GM19467 (cell line): ENCODE measurements at regions not wholly inside any gene's neighbourhood (a gene's known extent, or its start where the extent isn't known, plus 50 kb on each side); places are given as distances from the start of the nearest gene placed in this dataset.

Experiments
- ATAC-seq: cut with Tn5 transposase; IDR thresholded peaks from one replicate; pipeline ENCODE4 v1.9.1; 2021; ENCODE audit warnings: mild to moderate bottlenecking, moderate library complexity; ENCODE audit not compliant: unreplicated experiment

DNA sequence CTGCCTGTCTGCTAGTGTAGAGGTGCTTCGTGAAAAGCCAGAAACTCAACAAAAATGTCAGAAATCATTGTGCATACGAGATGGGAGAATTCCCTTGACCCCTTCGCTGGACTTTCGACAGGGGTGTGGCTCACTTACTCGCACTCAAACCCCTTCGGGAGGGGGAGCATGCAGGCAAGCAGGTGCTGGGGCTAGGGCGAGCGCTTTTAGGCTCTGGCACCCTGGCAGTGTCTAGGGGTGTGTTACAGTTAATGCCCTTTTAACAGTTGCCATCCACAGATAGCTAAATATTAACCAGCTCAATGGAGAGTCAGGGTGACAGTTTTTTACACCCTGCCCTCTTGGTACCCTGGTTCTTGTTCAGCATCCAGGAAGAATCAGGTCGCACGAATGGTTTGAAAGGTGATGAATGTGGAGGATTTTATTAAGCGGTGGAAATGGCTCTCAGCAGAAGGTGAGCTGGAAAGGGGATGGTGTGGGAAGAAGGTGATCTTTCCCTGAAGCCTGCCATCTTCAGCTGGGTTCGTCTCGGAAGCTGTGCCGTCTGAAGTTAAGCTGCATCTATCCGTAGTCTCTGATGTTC is 59.6 kb upstream of the SHANK2 start:
- no peak for ATAC-seq

DNA sequence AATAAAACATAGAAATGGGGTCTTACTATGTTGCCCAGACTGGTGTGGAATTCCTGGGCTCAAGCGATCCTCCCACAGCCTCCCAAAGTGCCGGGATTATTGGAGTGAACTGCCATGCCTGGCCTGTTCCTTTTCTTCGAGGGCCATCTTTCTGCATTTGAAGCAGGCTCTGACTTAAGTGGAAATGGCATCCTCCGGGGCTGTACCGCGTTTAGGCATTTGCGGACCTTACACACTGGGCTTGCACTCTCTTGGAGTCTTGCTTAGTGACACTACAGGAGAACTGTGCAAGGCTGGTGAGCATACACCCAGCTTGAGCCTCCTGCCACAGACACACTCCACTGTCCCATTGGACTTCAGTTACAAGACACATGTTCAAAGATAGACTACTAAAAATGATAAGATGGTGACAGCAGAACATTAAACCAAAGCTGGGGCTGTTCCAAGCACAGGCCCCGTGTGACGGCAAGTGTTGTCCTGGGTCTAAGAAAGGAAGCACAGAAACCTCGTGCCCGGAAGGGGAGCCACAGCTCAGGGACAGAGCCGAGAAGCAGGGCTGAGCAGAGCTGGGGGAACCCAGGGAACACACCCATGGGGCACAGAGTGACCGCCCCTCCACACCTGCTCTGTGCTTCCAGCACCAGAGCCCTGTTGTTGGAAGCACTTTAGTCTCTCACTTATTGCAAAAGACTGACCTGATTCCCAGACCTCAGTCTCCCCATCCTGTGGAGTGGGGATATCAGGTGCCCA is 59.0 kb upstream of the SHANK2 start:
- no peak for ATAC-seq

DNA sequence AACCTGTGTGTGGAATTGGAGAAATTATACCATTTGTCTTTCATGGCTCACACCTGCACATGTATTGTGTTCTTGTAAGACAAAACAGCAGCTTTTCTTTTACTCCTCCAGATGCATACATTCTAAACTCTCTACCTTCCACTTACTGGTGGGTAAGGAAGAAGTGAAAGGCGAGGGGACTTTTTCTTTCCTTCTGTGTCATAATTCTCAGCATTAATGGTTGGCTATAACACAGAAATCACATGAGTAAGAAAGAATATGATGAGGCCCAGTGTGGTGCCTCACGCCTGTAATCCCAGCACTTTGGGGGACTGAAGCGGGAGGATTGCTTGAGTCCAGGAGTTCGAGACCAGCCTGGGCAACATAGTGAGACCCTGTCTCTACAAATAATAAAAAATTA is 57.8 kb upstream of the SHANK2 start:
- no peak for ATAC-seq

DNA sequence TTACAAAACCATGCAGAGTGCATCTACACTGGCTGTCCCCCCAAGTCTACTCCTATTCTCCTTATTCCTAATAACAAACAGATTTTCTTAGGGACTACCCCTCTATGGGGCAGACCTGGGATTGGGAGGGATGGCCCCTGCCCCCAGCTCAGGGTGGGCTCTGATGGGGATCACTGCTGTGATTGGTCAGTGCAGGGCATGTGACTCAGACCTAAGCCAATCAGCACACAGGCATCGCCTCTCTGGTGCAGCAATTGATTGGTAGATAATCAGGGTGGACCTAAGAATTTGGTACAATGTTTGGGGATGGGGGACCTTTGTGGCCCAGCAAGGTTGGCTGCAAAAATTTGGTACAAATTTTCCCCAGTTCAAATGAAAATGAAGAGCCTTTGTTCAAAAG is 57.2 kb upstream of the SHANK2 start:
- ATAC-seq: no peak

DNA sequence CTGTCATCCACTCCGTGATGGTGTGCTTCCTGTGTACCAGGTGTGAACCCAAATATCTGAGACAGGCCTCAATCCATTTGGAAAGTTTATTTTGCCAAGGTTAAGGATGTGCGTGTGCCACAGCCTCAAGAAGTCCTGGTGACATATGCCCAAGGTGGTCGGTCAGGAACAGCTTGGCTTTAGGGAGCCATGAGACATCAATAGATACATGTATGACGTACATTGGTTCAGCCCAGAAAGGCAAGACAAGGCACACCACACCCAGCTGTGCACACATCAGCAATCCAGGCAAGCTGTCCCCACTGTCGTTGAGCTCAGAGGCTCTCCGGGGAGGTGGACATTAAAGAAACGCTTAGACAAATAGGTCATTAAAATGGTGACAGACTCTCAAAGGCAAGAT is 56.8 kb upstream of the SHANK2 start:
- ATAC-seq: no peak

DNA sequence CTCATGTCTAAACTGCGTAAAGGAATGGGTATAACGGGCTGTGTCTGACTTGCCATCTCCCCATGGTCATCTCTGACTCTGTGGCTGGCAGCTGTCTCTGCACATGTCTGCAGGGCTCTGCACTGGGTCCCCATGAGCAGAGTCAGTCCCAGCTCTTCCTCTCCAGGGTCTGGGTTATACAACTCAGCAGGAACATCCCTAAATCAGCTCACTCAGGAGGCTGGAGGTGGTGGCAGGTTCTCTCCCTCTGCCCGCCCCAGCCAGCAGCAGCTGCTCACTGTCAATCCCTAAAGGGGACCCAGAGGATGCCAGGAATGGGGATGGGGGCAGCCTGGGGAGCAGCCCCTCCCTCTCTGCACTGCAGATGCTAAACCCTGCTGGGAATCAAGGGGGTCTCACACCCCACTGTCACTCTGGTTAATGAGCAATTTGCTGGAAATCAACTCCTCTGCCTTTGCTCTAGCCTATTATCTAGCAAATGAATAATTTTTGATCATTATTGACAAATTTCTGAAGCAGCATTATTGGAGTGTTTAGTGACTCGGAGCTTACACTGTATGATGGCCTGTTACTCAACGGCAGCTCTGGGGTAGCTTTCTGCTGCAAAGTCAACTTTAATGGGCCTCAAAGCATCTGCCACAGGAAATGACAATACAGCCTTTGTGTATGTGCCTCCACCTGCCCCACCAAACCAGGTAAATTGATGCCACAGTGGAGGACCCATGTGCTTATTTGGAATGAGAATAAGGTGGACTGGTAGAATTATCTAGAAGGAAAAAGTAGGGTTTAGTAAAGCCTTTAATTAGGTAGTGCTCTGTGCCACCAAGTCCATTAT is 55.7 kb upstream of the SHANK2 start:
- ATAC-seq: no peak

DNA sequence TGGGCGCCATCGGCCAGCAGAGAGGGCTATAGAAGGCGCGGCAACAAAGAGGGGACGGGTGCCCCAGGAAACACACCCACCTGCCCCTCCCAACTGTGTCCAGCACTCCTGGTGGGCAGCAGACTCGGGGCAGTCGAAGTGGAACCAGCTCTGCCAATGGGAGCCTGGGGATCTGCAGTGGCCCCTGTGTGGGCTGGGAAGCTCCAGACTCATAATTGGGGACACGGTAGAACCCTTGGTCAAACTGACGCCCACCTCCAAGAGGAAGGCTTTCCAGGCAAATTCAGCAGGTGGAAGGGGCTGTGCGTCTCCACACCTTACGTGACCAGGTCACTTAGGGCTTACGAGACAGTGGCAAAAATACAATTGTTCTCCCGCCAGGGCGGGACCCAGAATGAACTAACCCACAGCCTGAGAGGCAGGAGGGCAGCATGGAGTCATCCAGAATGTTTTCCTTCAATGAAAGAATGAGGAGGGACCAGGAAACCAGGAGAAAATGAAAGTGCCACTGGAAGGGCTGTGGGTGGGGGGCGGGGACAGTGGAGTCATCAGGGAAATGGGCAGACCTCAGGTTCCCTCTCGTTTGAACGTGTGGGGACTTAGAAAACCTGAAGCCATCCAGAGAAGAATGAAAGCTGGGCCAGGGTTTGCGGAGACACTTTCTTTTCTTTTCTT is 53.2 kb upstream of the SHANK2 start:
- ATAC-seq: no peak

DNA sequence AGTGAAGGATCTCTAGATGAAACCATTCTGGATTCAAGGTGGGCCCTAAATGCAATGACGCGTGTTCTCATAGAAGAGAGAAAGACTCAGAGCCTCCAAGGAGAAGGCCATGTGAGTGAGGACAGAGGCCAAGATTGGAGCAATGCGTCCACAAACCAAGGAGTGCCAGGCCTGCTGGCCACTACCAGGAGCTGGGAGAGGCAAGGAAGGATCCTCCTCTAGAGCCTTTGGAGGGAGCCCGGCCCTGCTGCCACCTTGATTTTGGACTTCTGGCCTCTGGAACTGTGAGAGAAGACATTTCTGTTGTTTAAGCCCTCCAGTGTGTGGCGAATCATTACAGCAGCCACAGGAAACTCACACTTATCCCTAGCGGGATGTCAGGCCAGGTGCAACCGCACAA is 52.7 kb upstream of the SHANK2 start:
- no peak for ATAC-seq

DNA sequence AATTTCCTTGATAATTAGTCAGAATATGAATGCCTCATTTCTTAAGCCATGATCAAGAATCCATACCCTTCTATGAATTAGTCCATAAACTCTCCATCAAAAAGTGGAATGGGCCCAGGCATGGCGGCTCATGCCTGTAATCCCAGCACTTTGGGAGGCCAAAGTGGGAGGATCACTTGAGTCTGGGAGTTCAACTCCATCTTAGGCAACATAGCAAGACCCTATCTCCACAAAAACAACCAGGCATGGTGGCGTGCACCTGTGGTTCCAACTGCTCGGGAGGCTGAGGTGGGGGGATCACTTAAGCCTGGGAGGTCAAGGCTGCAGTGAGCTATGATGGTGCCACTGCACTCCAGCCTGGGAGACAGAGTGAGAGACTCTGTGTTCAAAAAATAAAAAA is 52.1 kb upstream of the SHANK2 start:
- ATAC-seq: no peak

DNA sequence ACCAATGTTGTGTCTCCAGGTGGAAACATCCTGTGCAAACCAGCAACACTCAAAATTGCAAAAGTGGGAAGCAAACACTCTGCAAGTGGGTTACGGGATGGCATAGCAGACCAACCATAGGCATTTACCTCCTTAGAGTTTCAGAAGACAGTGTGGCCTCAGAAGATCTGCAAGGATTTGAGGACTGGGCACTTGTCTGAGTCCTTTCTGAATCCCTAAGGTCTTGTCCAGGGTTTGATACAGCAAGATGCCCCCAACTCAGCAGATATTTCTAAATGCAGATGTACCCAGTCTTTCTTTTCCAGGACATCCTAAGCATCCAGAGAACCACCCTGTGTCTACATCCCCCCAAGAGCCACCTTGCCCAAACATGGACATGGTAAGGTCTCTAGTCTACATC is 51.7 kb upstream of the SHANK2 start:
- no peak for ATAC-seq

DNA sequence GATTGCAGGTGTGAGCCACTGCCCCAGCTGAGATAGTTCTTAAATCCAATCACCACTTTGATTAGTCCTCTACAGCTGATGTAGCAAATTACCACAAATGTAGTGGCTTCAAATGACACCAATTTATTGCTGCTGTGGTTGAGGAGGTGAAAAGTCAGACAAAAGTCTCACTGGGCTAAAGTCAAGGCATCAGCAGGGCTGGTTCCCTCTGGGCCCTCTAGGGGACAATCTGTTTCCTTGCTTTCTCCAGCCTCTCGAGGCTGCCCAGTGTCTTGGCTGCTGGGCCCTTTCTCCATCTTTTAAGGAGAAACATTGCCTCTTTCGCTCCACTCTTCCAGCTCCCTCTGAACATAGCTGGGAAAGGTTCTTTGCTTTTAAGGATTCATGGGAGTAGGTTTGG is 50.5 kb upstream of the SHANK2 start:
- no peak for ATAC-seq

DNA sequence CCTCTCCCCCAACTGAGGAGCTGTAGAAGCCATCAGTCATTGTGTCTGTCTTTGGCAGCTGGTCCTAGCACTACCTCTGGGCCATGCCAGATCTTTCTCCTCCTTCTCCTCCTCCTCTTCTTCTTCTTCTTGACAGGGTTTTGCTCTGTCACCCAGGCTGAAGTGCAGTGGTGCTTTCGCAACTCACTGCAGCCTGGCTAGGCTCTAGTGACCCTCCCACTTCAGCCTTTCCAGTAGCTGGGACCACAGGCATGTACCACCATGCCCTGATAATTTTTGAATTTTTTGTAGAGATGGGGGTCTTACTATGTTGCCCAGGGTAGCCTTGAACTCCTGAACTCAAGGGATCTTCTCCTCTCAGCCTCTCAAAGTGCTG is 50.1 kb upstream of the SHANK2 start:
- ATAC-seq: no peak
